ENCODE measurements at regions not wholly inside any gene's neighbourhood (a gene's known extent, or its start where the extent isn't known, plus 50 kb on each side); places are given as distances from the start of the nearest gene placed in this dataset.

- no peak overlapping the region for H3K4me3 ChIP-seq
- no peaks in the 10 kb centered on the region for H3K9me3 ChIP-seq
- DNase-seq, result no peak
- intact Hi-C loops (cut with DNase I; ENCODE audit: low total_unique reads), result no loop called here
- H3K36me3 ChIP-seq, result no peaks in the 10 kb centered on the region
- H3K4me1 ChIP-seq, result peaks cover 0 to 30% (median 5%) of the 10 kb centered on the region in 4 donors
- H3K27me3 ChIP-seq, result no peaks in the 10 kb centered on the region
- TF ChIP-seq POLR2AphosphoS5 (IDR thresholded peaks at IDR 0.05) (no peak), EP300 (IDR thresholded peaks at IDR 0.05) (no peak)
- no peak overlapping the region for H3K27ac ChIP-seq
Observed at GRCh38 chr2:217647226-217647625, 355.6 kb downstream of the TNS1 start.

GRCh38 chr2:217645896-217646295 is 356.9 kb downstream of the TNS1 start:
- Histone ChIP-seq H3K4me3 (no peak overlapping the region), H3K27me3 (no peaks in the 10 kb centered on the region), H3K27ac (no peak overlapping the region), H3K36me3 (no peaks in the 10 kb centered on the region), H3K9me3 (no peaks in the 10 kb centered on the region), H3K4me1 (peaks cover 0 to 35% (median 7%) of the 10 kb centered on the region in 4 donors)
- WGBS, 5 donors, result 81 to 100% (median 88%) methylated on average over 1 of the region's 1 CpG
- no peak for DNase-seq
- intact Hi-C loops (cut with DNase I; ENCODE audit: low total_unique reads), result no loop called here
- TF ChIP-seq CTCF (IDR thresholded peaks at IDR 0.05) (no peak), POLR2A (IDR thresholded peaks at IDR 0.05) (no peak), POLR2AphosphoS5 (IDR thresholded peaks at IDR 0.05) (no peak), EP300 (IDR thresholded peaks at IDR 0.05) (no peak)

- H3K4me3 ChIP-seq, result no peak overlapping the region
- no peaks in the 10 kb centered on the region for H3K9me3 ChIP-seq
- peak overlapping the region in 3 of 5 donors; percentile 3 to 74 (median 56) for H3K27ac ChIP-seq
- 60 to 74% (median 66%) methylated on average over 6 of the region's 6 CpGs for WGBS, 5 donors
- H3K36me3 ChIP-seq, result no peaks in the 10 kb centered on the region
- peak in 1 of 2 donors; percentile 34 for DNase-seq
- TF ChIP-seq POLR2A (IDR thresholded peaks at IDR 0.05) (no peak), CTCF (IDR thresholded peaks at IDR 0.05) (no peak), POLR2AphosphoS5 (IDR thresholded peaks at IDR 0.05) (no peak), EP300 (IDR thresholded peaks at IDR 0.05) (no peak)
- peaks cover 0 to 31% (median 7%) of the 10 kb centered on the region in 4 donors for H3K4me1 ChIP-seq
- intact Hi-C loops (cut with DNase I; ENCODE audit: low total_unique reads), result no loop called here
- no peaks in the 10 kb centered on the region for H3K27me3 ChIP-seq
Observed at GRCh38 chr2:217643789-217644301, 358.9 kb downstream of the TNS1 start.

- no peak for DNase-seq
- no peaks in the 10 kb centered on the region for H3K9me3 ChIP-seq
- 81 to 91% (median 87%) methylated on average over 6 of the region's 6 CpGs for WGBS, 5 donors
- H3K36me3 ChIP-seq, result no peaks in the 10 kb centered on the region
- no peak for TF ChIP-seq CTCF (IDR thresholded peaks at IDR 0.05)
- TF ChIP-seq EP300 (IDR thresholded peaks at IDR 0.05), result no peak
- no peak for TF ChIP-seq POLR2AphosphoS5 (IDR thresholded peaks at IDR 0.05)
- no peak for TF ChIP-seq POLR2A (IDR thresholded peaks at IDR 0.05)
- peaks cover 0 to 31% (median 7%) of the 10 kb centered on the region in 4 donors for H3K4me1 ChIP-seq
- intact Hi-C loops (cut with DNase I; ENCODE audit: low total_unique reads), result no loop called here
- H3K27ac ChIP-seq, result peak overlapping the region in 2 of 5 donors; percentile 66 to 74
- H3K27me3 ChIP-seq, result no peaks in the 10 kb centered on the region
- H3K4me3 ChIP-seq, result no peak overlapping the region
Observed at GRCh38 chr2:217642944-217643343, 359.9 kb downstream of the TNS1 start.

- no peak for DNase-seq
- intact Hi-C loops (cut with DNase I; ENCODE audit: low total_unique reads), result no loop called here
- Histone ChIP-seq H3K27me3 (no peaks in the 10 kb centered on the region), H3K27ac (peak overlapping the region in 3 of 5 donors; percentile 43 to 74 (median 66)), H3K36me3 (no peaks in the 10 kb centered on the region), H3K4me3 (no peak overlapping the region), H3K9me3 (no peaks in the 10 kb centered on the region), H3K4me1 (peaks cover 0 to 31% (median 7%) of the 10 kb centered on the region in 4 donors)
- TF ChIP-seq EP300 (IDR thresholded peaks at IDR 0.05), result no peak
- TF ChIP-seq POLR2AphosphoS5 (IDR thresholded peaks at IDR 0.05), result peak in 2 of 3 donors; percentile 22 to 49
- no peak for TF ChIP-seq POLR2A (IDR thresholded peaks at IDR 0.05)
- 64 to 81% (median 74%) methylated on average over 2 of the region's 2 CpGs for WGBS, 5 donors
Observed at GRCh38 chr2:217641960-217642359, 360.8 kb downstream of the TNS1 start.
